GM19240 (cell line): ENCODE measurements at regions not wholly inside any gene's neighbourhood (a gene's known extent, or its start where the extent isn't known, plus 50 kb on each side); places are given as distances from the start of the nearest gene placed in this dataset.
"Not testable (repeated sequence)": the region's sequence is repeated elsewhere in the genome, so short reads cannot be mapped to it uniquely, and the experiment has no call there.

Experiments
- DNase-seq: peaks from one replicate; pipeline ENCODE4 v3.0.0; 2011; ENCODE audit warnings: low spot score; ENCODE audit not compliant: insufficient read length

DNA sequence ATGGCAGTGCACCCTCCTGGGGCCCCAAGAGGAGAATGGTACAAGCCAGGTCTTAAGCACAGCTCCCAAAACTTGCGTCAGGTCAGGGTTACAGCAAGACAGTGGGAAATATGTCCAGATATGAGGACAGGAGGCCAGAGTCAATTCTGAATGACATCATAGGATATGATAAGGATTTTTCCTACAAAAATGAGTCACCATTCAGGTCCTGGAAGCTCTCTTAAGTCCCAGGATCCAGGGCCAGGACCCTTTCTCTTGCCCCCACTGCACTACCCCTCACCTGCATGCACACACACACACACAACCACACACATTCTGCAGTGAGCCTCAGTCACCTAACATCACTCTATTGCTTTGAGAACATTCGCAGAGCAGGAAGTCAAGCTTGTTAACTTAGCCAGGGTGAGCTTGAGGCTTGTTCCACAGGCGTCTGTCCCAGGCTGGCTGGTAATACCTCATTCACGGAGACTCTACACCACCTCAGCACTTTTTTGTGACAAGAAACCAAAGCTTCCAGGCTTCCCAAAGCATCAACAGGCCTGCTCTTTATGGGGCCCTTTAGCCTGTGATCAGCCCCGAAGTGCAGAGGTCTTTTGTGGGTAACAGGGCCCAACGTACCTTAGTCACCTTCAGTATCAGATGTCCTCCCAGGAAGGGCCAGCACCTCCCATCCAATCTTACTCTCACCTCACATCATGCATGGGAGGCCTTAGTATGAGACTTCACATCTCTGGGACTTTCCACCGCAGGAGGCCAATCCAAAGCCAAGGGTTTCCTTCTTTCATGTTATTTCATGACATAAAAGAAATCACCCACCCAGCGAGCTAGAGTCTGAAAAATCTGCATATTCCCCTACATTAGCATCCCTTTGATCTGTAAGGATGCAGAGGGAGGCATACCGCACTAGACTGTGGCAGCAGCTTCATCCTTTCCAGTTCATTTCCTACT lies 74.0 kb upstream of the LIPC start:
- DNase-seq, result no peak

DNA sequence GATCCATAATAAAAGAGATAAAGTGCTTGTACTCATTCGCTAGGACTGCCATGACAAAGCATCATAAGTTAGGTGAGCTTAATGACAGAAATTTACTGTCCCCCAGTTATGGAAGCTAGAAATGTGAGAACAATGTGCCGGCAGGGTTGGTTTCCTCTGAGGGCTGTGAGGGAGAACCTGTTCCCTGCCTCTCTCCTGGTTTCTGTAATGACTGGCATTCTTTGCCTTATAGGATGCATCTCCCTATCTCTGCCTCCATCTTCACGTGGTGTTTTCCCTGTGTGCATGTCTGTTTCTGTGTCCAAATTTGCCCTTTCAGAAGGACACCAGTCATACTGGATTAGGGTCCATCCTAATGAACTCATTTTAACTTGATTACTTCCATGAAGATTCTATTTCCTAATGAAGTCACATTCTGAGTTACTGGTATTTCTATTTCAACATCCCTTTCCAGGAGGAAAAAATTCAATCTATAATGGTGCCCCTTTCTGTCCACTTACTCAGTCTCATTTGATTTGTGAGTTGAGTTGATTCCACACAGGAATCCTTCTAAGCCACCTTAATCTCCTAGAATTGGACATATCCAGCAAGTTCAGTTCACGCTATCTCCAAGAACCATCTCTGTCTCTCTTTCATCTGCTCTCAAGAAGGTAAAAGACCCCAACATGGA lies 71.2 kb upstream of the LIPC start:
- no peak for DNase-seq

DNA sequence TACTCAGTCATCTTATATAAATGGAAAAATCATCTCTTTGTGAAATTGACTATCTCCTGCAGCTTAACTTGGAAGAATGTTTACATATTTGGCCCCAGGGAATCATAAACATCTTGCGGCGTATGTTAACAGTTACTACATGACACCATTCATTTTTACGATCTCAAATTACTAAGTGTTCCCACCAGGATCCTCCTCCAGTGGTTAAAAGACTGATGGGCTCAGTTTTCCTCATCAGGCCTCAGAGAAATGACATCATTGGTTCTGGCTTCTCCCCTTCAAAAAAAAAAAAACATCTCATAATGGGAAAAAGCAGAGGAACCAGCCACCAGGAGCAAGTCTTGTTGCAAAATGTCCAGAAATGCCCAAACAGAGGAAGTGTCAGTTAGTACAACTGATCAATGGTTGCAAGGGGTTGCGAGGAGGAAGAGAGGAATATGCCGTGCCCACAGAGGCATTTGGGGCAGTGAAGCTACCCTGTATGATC lies 70.5 kb upstream of the LIPC start:
- DNase-seq, result no peak

DNA sequence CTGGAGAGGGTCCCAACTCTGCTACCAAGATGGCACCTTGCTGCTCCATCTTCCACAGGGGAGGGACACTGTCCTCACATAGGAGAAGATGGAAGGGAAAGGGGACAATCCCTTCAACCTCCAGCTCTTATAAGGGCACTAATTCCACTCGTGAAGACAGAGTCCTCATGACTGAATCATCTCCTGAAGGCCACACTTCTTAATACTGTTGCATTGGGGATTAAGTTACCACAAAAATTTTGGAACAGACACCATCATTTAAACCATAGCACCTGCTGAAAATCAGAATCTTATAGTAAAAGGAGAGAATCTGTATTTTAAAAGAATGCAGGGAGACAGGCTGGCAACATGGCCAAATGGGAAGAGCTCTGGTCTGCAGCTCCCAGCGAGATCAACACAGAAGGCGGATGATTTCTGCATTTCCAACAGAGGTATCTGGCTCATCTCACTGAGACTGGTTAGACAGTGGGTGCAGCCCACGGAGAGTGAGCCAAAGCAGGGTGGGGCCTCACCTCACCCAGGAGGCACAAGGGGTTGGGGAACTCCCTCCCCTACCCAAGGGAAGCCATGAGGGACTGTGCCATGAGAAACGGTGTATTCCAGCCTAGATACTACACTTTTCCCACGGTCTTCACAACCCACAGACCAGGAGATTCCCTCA lies 69.4 kb upstream of the LIPC start:
- no peak for DNase-seq

DNA sequence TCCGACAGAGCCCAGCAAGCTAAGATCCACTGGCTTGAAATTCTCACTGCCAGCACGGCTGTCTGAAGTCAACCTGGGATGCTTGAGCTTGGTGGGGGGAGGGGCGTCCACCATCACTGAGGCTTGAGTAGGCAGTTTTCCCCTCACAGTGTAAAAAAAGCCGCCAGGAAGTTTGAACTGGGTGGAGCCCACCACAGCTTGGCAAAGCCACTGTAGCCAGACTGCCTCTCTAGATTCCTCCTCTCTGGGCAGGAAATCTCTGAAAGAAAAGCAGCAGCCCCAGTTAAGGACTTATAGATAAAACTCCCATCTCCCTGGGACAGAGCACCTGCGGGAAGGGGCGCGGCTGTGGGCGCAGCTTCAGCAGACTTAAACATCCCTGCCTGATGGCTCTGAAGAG lies 68.7 kb upstream of the LIPC start:
- not testable (repeated sequence) for DNase-seq

DNA sequence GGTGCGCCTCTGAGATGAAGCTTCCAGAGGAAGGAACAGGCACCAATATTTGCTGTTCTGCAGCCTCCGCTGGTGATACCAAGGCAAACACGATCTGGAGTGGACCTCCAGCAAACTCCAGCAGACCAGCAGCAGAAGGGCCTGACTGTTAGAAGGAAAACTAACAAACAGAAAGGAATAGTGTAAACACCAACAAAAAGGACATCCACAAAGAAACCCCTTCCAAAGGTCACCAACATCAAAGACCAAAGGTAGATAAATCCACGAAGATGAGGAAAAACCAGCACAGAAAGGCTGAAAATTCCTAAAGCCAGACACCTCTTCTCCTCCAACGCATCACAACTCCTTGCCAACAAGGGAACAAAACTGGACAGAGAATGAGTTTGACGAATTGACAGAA lies 68.1 kb upstream of the LIPC start:
- DNase-seq, result not testable (repeated sequence)

DNA sequence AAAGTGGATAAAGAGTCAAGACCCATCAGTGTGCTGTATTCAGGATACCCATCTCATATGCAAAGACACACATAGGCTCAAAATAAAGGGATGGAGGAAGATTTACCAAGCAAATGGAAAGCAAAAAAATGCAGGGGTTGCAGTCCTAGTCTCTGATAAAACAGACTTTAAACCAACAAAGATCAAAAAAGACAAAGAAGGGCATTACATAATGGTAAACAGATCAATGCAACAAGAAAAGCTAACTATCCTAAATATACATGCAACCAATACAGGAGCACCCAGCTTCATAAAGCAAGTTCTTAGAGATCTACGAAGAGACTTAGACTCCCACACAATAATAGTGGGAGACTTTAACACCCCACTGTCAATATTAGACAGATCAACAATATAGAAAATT lies 66.7 kb upstream of the LIPC start:
- DNase-seq, result not testable (repeated sequence)

DNA sequence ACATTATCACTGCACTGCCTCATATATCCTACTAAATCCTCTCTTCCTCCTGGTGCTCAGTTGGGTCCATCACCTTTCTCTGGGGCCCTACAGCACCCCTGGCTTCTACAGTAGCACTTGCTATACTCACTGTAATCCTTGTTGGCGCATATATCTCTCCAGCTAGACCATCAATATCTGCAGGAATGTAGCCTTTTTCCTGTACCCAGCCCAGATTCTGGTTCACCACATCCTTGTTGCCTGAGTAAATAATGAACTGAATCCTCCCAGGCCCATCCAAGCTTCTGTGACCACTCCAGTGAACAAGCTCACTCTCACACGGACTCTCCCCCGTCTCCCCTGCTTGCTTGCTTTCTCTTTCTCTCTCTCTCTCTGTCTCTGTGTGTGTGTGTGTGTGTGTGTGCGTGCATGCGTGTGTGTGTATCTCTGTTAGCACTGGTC lies 62.5 kb upstream of the LIPC start:
- DNase-seq, result peak; percentile 15

DNA sequence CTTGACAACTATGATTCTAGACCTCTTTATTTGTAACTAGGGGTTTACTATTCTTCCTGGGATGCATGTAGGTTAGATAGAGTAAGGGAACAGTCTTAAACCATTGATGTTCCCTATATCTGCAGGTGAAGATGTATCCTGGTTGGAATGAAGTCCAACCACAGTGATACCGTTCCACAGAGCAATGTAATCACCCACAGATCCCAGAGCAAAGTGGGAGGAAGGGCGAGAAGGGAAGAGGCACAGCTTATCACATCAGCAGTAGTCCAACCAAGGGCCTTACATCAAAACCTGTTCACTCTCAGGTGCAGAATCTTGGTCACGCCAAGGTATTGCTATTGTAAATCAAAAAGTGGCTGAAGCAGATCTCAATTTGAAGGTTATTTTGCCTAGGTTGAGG lies 61.8 kb upstream of the LIPC start:
- no peak for DNase-seq

DNA sequence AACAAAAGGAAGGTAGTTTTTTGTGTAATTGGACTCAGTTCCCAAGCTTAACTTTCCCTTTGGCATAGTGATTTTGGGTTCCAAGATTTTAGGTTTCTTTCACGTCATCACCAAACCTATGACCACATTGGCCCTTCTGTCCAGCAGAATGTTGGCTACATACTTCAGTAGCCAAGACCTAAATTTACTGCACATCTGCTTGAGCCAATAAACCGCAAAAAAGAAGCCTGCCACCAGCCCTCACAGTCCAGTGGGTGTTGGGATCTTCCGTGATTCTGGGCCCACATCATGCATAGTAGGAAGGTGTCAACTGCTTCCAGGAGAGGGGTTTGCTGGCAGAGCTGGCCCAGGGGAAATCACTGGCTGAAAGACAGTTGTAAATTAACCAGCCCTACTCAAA lies 57.6 kb upstream of the LIPC start:
- no peak for DNase-seq

DNA sequence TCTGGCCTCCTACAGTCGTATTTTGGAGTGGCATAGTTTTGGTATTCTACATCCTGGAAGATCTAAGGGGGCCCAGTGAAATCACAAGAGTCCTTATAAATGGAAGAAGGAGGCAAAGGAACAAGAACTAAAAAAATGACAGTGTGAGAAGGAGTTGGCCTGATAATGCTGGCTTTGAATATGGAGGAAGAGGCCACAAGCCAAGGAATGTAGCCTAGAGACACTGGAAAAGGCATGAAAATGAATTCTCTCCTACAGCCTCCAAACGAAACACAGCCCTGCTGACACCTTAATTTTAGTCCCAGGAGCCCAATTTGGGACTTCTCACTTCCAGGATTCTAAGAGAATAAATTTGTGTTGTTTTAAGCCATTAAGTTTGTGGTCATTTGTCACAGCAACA lies 54.6 kb upstream of the LIPC start:
- DNase-seq, result no peak

DNA sequence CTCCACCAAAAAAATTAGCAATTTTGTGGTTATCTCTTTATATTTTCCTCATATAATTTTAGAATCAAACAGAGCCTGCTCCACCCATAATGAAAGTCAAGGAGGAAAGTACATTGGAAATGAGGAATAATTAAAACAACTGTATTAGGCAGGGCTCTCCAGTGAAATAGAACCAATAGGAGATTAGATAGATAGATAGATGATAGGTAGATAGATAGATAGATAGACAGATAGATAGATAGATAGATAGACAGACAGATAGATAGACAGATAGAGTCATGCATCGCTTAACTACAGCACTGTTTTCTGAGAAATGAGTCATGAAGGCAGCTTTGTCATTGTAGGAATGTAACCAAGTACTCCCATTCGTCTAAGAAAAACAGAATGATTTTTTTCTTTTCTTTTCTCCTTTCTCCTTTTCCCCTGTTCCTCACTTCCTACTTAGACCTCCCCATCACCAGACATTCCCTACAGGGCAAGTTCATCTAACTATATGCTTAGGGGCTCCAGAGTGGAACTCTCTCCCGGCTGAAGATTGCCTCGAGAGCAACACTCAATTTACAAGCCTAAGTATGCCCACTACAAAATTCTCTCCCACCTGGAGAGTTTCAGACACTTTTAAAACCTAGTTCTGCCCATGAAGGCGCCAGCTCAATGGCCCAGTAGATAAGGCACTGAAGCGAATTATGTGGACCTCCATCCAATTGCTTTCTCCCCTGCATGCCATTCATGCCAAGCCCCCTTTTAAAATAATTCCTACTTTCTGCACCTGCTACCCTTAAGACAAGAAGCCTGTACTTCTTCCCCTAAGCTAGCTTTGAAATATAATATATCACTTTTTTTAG lies 53.3 kb upstream of the LIPC start:
- no peak for DNase-seq

DNA sequence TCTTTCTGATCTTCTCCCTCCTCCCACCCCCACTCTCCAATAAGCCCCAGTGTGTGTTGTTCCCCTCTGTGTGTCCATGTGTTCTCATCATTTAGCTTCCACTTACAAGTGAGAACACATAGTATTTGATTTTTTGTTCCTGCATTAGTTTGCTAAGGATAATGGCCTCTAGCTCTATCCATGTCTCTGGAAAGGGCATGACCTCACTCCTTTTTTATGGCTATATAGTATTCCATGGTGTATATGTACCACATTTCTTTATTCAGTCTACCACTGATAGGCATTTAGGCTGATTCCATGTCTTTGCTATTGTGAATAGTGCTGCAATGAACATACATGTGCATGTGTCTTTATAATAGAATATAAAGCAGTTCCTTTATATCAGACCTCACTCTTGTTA lies 52.3 kb upstream of the LIPC start:
- not testable (repeated sequence) for DNase-seq

DNA sequence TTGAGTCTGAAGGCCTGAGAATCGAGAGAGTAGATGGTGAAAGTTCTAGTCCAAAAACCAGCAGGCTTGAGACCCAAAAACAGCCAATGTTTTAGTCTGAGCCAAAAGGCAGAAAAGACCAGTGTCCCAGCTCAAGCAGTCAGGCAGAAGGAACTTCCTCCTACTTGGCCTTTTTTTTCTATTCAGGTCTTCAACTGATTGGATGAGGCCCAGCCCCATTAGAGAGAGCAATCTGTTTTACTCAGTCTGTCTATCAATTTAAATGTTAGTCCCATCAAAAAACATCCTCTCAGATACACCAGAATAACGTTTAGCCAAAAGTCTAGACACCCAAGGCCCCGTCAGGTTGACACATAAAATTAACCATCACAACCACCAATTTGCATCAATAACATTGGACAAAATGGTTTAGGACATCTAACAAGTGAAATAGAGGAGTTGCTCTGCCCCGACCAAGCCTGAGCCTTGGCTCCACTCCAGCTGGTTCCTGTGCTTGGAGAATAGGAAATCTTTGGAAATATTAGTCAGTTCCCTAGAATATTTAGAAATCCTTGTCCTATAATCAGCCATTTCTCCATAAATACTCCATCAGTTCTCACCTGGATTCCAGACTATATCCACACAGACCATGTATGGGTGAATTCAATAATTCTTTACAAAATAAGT lies 51.4 kb upstream of the LIPC start:
- no peak for DNase-seq

DNA sequence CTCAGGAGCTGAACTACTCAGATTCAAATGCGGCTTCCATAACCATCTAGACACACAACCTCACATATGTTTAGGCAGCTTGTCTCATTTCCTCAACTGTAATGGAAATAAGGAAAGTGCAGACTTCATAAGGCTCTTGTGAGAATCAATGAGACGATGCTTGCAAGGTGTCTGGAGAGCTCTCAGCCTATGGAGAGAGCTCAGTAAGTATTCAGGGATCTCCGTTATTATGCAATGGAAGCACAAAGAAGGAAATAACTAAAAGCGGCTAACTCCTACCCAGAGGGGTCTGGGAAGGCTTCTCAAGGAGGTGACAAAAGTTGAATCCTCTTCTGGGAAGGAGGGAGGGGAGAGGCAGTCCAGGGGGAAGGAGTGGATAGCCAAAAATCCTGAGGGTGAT lies 50.1 kb upstream of the LIPC start:
- DNase-seq, result no peak
